Endothelial cell of umbilical vein (primary cell): ENCODE measurements at regions not wholly inside any gene's neighbourhood (a gene's known extent, or its start where the extent isn't known, plus 50 kb on each side); places are given as distances from the start of the nearest gene placed in this dataset.

Source experiments
- EZH2 ChIP-seq: IDR thresholded peaks from 2 replicates; pipeline ENCODE4 v1.6.1; 2012; ENCODE audit warnings: borderline replicate concordance, low read depth, mild to moderate bottlenecking, moderate library complexity, low read length, inconsistent platforms; ENCODE audit not compliant: severe bottlenecking
- FOS ChIP-seq: IDR thresholded peaks from 2 replicates; pipeline ENCODE4 v1.6.1; 2011; ENCODE audit warnings: mild to moderate bottlenecking, low read length, moderate library complexity, borderline replicate concordance; ENCODE audit not compliant: insufficient read depth
- GATA2 ChIP-seq: IDR thresholded peaks from 2 replicates; pipeline ENCODE4 v1.7.0; 2011; ENCODE audit warnings: low read depth, mild to moderate bottlenecking, moderate library complexity, mixed read lengths, low read length; ENCODE audit not compliant: insufficient read length, insufficient read depth
- JUN ChIP-seq: IDR thresholded peaks from 2 replicates; pipeline ENCODE4 v1.6.1; 2011; ENCODE audit warnings: borderline replicate concordance, low read depth; ENCODE audit not compliant: insufficient read length, insufficient read depth
- MAX ChIP-seq: IDR thresholded peaks from 2 replicates; pipeline ENCODE4 v1.6.1; 2011; ENCODE audit not compliant: insufficient read depth, insufficient read length
- MYC ChIP-seq: IDR thresholded peaks from one replicate; pipeline ENCODE4 v1.6.1; 2011; ENCODE audit warnings: mild to moderate bottlenecking, low read depth, low read length
- POLR2A ChIP-seq: IDR thresholded peaks from 2 replicates; pipeline ENCODE4 v1.6.1; 2012; ENCODE audit warnings: low read depth, mild to moderate bottlenecking, control low read depth, low read length
- POLR2AphosphoS5 ChIP-seq: IDR thresholded peaks from 2 replicates; pipeline ENCODE4 v1.6.1; 2012; ENCODE audit warnings: low read depth, mild to moderate bottlenecking, control low read depth, low read length, moderate library complexity; ENCODE audit not compliant: insufficient read depth
- TF ChIP-seq, protein P1 (sequence below), 2 donors: IDR thresholded peaks; 1 replicate in 1 of 2; 2 replicates in 1 of 2; pipeline ENCODE4 v1.5.1; 2011; ENCODE audit warnings: low read length in 2 of 2, mild to moderate bottlenecking in 2 of 2, moderate library complexity in 2 of 2, control low read depth in 1 of 2, inconsistent platforms in 1 of 2, low read depth in 1 of 2; ENCODE audit not compliant: insufficient read depth in 1 of 2; ENCODE audit errors: extremely low read depth in 1 of 2

- TF ChIP-seq MYC (no peak), EZH2 (no peak), POLR2A (no peak), GATA2 (no peak), JUN (no peak), POLR2AphosphoS5 (no peak), MAX (no peak), FOS (no peak)
- TF ChIP-seq, protein P1, sequence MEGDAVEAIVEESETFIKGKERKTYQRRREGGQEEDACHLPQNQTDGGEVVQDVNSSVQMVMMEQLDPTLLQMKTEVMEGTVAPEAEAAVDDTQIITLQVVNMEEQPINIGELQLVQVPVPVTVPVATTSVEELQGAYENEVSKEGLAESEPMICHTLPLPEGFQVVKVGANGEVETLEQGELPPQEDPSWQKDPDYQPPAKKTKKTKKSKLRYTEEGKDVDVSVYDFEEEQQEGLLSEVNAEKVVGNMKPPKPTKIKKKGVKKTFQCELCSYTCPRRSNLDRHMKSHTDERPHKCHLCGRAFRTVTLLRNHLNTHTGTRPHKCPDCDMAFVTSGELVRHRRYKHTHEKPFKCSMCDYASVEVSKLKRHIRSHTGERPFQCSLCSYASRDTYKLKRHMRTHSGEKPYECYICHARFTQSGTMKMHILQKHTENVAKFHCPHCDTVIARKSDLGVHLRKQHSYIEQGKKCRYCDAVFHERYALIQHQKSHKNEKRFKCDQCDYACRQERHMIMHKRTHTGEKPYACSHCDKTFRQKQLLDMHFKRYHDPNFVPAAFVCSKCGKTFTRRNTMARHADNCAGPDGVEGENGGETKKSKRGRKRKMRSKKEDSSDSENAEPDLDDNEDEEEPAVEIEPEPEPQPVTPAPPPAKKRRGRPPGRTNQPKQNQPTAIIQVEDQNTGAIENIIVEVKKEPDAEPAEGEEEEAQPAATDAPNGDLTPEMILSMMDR (IDR thresholded peaks at IDR 0.05; ENCODE audit: extremely low read depth in 1 of 2, insufficient read depth in 1 of 2, low read depth in 1 of 2, low read length in 2 of 2), result no peak
Measured at GRCh38 chr1:187509091-187509490, 680.3 kb downstream of the PLA2G4A start.
